Smooth muscle cell (in vitro differentiated cells): ENCODE measurements at regions not wholly inside any gene's neighbourhood (a gene's known extent, or its start where the extent isn't known, plus 50 kb on each side); places are given as distances from the start of the nearest gene placed in this dataset.
"Not testable (repeated sequence)": the region's sequence is repeated elsewhere in the genome, so short reads cannot be mapped to it uniquely, and the experiment has no call there.

Source experiments
- DNase-seq: peaks from one replicate; lab custom pipeline; 2025; ENCODE audit not compliant: unreplicated experiment; lab: John Stamatoyannopoulos, UW
- H2AFZ ChIP-seq: fragments of 200-600 bp; sonication (generic); 2 replicates; pipeline ENCODE4 v1.6.0; 2016; ENCODE audit warnings: antibody characterized with exemption, low read depth, mild to moderate bottlenecking
- H3F3A ChIP-seq: fragments of 200-600 bp; sonication (generic); 2 replicates; pipeline ENCODE4 v1.6.0; 2017; ENCODE audit warnings: antibody characterized with exemption, low read depth
- H3K27ac ChIP-seq: fragments of 200-600 bp; sonication (generic); 2 replicates; pipeline ENCODE4 v1.5.1; 2016; ENCODE audit warnings: low read depth, mild to moderate bottlenecking
- H3K27me3 ChIP-seq: fragments of 200-600 bp; sonication (generic); 2 replicates; pipeline ENCODE4 v1.6.1; 2016; ENCODE audit warnings: low read depth, mild to moderate bottlenecking
- H3K36me3 ChIP-seq: fragments of 200-600 bp; sonication (generic); 2 replicates; pipeline ENCODE4 v1.5.1; 2016; ENCODE audit warnings: low read depth
- H3K4me1 ChIP-seq: fragments of 200-600 bp; sonication (generic); 2 replicates; pipeline ENCODE4 v1.5.1; 2016; ENCODE audit warnings: low read depth
- H3K4me2 ChIP-seq: fragments of 200-600 bp; sonication (generic); 2 replicates; pipeline ENCODE4 v1.6.0; 2016; ENCODE audit warnings: mild to moderate bottlenecking
- H3K4me3 ChIP-seq: fragments of 200-600 bp; sonication (generic); 2 replicates; pipeline ENCODE4 v1.5.1; 2016; ENCODE audit warnings: mild to moderate bottlenecking
- H3K79me2 ChIP-seq: fragments of 200-600 bp; sonication (generic); 2 replicates; pipeline ENCODE4 v1.6.0; 2016; ENCODE audit warnings: low read depth, mild to moderate bottlenecking
- H3K9ac ChIP-seq: fragments of 200-600 bp; sonication (generic); 2 replicates; pipeline ENCODE4 v1.6.0; 2016; ENCODE audit warnings: low read depth
- H3K9me3 ChIP-seq: fragments of 200-600 bp; sonication (generic); replicated peaks from 2 replicates; pipeline ENCODE4 v1.5.1; 2016; ENCODE audit warnings: low read depth
- H4K20me1 ChIP-seq: fragments of 200-600 bp; sonication (generic); 2 replicates; pipeline ENCODE4 v1.6.0; 2016; ENCODE audit warnings: low read depth
- WGBS: methylation state at CpG from one replicate; pipeline ENCODE4 v1.1.7; 2016; ENCODE audit warnings: low lambda C conversion rate; 5-methylcytosine and 5-hydroxymethylcytosine counted together
- TF ChIP-seq, protein P1 (sequence below): fragments of 200-600 bp; sonication (generic); IDR thresholded peaks from 2 replicates; pipeline ENCODE4 v1.5.1; 2017; ENCODE audit warnings: borderline replicate concordance, mild to moderate bottlenecking, antibody characterized with exemption; ENCODE audit not compliant: insufficient read depth, poor library complexity, severe bottlenecking

DNA sequence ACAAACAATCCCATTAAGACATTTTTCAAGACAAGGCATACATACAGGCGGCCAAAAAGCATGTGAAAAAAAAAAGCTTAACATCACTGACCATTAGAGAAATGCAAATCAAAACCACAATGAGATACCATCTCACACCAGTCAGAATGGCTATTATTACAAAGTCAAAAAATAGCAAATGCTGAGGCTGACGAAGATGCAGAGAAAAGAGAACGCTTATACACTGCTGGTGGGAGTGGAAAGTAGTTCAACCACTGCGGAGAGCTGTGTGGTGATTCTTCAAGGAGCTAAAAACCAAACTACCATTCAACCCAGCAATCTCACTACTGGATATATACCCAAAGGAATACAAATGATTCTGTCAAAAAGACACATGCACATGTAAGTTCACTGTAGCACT, 216.7 kb downstream of the FOXG1 start:
- H3K4me3 ChIP-seq, result no peak overlapping the region
- TF ChIP-seq, protein P1, sequence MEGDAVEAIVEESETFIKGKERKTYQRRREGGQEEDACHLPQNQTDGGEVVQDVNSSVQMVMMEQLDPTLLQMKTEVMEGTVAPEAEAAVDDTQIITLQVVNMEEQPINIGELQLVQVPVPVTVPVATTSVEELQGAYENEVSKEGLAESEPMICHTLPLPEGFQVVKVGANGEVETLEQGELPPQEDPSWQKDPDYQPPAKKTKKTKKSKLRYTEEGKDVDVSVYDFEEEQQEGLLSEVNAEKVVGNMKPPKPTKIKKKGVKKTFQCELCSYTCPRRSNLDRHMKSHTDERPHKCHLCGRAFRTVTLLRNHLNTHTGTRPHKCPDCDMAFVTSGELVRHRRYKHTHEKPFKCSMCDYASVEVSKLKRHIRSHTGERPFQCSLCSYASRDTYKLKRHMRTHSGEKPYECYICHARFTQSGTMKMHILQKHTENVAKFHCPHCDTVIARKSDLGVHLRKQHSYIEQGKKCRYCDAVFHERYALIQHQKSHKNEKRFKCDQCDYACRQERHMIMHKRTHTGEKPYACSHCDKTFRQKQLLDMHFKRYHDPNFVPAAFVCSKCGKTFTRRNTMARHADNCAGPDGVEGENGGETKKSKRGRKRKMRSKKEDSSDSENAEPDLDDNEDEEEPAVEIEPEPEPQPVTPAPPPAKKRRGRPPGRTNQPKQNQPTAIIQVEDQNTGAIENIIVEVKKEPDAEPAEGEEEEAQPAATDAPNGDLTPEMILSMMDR, result no peak
- no peaks in the 10 kb centered on the region for H4K20me1 ChIP-seq
- H3K4me1 ChIP-seq, result no peaks in the 10 kb centered on the region
- no peak overlapping the region for H3K9ac ChIP-seq
- no peak overlapping the region for H3K4me2 ChIP-seq
- no peak for DNase-seq
- H3K79me2 ChIP-seq, result no peaks in the 10 kb centered on the region
- no peak overlapping the region for H2AFZ ChIP-seq
- H3F3A ChIP-seq, result no peaks in the 10 kb centered on the region
- no peaks in the 10 kb centered on the region for H3K36me3 ChIP-seq
- H3K9me3 ChIP-seq, result no peaks in the 10 kb centered on the region
- WGBS, result 80% methylated on average over 4 of the region's 4 CpGs
- H3K27me3 ChIP-seq, result no peaks in the 10 kb centered on the region
- no peak overlapping the region for H3K27ac ChIP-seq

DNA sequence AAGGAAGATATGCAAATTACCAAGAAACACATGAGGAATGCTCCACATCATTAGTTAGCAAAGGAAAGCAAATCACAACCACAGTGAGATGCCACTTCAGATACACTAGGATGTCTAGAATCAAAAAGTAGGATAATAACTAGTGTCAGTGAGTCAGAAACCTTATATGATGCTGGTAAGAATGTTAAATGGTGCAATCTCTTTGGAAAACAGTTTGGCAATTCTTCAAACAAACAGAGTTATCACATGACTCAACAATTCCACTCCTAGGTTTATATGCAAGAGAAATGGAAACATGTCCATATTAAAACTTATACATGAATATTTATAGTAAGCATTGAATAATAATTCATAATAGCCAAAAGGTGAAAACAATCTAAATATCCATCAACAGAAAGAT, 220.9 kb downstream of the FOXG1 start:
- Histone ChIP-seq H3K9ac (no peak overlapping the region), H3K4me2 (no peak overlapping the region), H2AFZ (no peak overlapping the region), H3K36me3 (no peaks in the 10 kb centered on the region), H3K79me2 (no peaks in the 10 kb centered on the region), H3K9me3 (no peaks in the 10 kb centered on the region), H3K4me3 (no peak overlapping the region), H3F3A (no peaks in the 10 kb centered on the region), H4K20me1 (no peaks in the 10 kb centered on the region), H3K4me1 (no peaks in the 10 kb centered on the region), H3K27ac (no peak overlapping the region), H3K27me3 (no peaks in the 10 kb centered on the region)
- TF ChIP-seq, protein P1, result no peak
- DNase-seq, result no peak

DNA sequence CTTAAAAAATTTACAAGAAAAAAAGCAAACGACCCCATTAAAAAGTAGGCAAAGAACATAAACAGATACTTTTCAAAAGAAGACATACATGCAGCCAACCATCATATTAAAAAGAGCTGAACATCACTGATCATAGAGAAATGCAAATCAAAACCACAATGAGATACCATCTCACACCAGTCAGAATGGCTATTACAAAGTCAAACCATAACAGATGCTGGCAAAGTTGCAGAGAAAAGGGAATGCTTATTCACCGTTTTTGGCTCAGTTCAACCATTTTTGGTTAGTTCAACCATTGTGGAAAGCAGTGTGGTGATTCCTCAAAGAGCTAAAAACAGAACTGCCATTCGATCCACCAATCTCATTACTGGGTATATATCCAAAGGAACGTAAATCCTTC, 230.6 kb downstream of the FOXG1 start:
- not testable (repeated sequence) for H2AFZ ChIP-seq, H3K4me1 ChIP-seq, H3K27ac ChIP-seq, H3F3A ChIP-seq, H4K20me1 ChIP-seq, H3K4me3 ChIP-seq, H3K27me3 ChIP-seq, DNase-seq, H3K79me2 ChIP-seq, H3K4me2 ChIP-seq, H3K9ac ChIP-seq, H3K36me3 ChIP-seq, H3K9me3 ChIP-seq
- 80% methylated on average over 4 of the region's 4 CpGs for WGBS

DNA sequence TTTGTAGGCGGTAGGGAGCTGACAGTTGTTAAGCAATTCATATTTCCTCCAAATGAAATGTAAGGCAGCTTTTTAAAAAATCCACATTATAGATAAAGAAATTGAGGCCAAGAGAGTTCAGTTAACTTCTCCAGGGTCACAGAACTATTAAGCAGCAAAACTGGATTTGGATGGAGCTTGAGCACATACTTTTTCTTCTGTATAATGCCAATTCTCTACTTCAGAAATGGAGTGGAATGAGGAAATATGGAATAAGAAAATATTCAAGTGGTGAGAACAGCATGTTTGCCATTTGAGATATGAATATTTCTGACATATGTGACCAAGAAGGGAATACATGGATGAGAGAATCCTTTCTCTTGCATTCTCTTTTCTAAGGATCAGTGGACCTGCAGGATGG, 233.1 kb downstream of the FOXG1 start:
- Histone ChIP-seq H3K27me3 (no peaks in the 10 kb centered on the region), H3F3A (no peaks in the 10 kb centered on the region), H3K9ac (no peak overlapping the region), H3K4me2 (no peak overlapping the region), H3K4me1 (no peaks in the 10 kb centered on the region), H3K27ac (no peak overlapping the region), H3K36me3 (no peaks in the 10 kb centered on the region), H3K9me3 (no peaks in the 10 kb centered on the region), H3K4me3 (no peak overlapping the region), H4K20me1 (no peaks in the 10 kb centered on the region), H3K79me2 (no peaks in the 10 kb centered on the region), H2AFZ (no peak overlapping the region)
- TF ChIP-seq, protein P1, result no peak
- no peak for DNase-seq
- WGBS, result 97% methylated on average over 1 of the region's 1 CpG
